CD4-positive, alpha-beta T cell (primary cell): ENCODE measurements at regions not wholly inside any gene's neighbourhood (a gene's known extent, or its start where the extent isn't known, plus 50 kb on each side); places are given as distances from the start of the nearest gene placed in this dataset.
A peak's percentile ranks its signal among the peaks of the same experiment; 100 is the strongest.

Source experiments
- ATAC-seq: fragments of 200-7000 bp; cut with Tn5 transposase; one replicate; pipeline ENCODE4 v1.10.0; 2022; ENCODE audit warnings: mild to moderate bottlenecking; ENCODE audit not compliant: poor library complexity
- CTCF ChIA-PET: fragments of 350-600 bp; sonication (Branson Sonifier 250); formaldehyde crosslinking; loops from one replicate; lab custom pipeline; 2021; ENCODE audit warnings: antibody characterized with exemption, inconsistent platforms; lab: Charles Lee
- POLR2A ChIA-PET: fragments of 350-600 bp; sonication (Branson Sonifier 250); formaldehyde crosslinking; loops from one replicate; lab custom pipeline; 2021; ENCODE audit warnings: antibody characterized with exemption, inconsistent platforms; lab: Charles Lee
- DNase-seq, 14 experiments: peaks; one replicate each; pipeline ENCODE4 v3.0.0-alpha.2; 2013 to 2020; ENCODE audit warnings: mixed read lengths in 2 of 14
- H3K27ac ChIP-seq, 2 donors: one replicate each; pipeline versions ENCODE4 v1.5.1 to v1.7.0; 2013; ENCODE audit warnings: low read length in 2 of 2, low read depth in 1 of 2, mild to moderate bottlenecking in 1 of 2
- H3K27me3 ChIP-seq, 2 experiments: 1 replicate in 1 of 2; 2 replicates in 1 of 2; pipeline versions ENCODE4 v1.6.1 to v1.7.0; 2013; ENCODE audit warnings: low read length in 2 of 2, control low read depth in 1 of 2, mild to moderate bottlenecking in 1 of 2, moderate library complexity in 1 of 2; ENCODE audit not compliant: insufficient read depth in 2 of 2, control insufficient read depth in 1 of 2
- H3K36me3 ChIP-seq: one replicate; pipeline ENCODE4 v1.6.1; 2013; ENCODE audit warnings: low read length, control low read depth; ENCODE audit not compliant: insufficient read depth
- H3K4me1 ChIP-seq: one replicate; pipeline ENCODE4 v1.6.1; 2013; ENCODE audit warnings: low read length, control low read depth; ENCODE audit not compliant: insufficient read depth
- H3K4me3 ChIP-seq: one replicate; pipeline ENCODE4 v1.5.1; 2013; ENCODE audit warnings: mild to moderate bottlenecking, low read length, moderate library complexity
- H3K9me3 ChIP-seq, 2 experiments: 1 replicate in 1 of 2; 2 replicates in 1 of 2; pipeline versions ENCODE4 v1.6.1 to v1.7.0; 2013; ENCODE audit warnings: low read length in 2 of 2, mild to moderate bottlenecking in 2 of 2, control low read depth in 1 of 2, moderate library complexity in 1 of 2; ENCODE audit not compliant: control insufficient read depth in 1 of 2, insufficient read depth in 1 of 2
- H3K27ac Mint-ChIP-seq: one replicate; pipeline ENCODE4 v1.8.0; 2020; ENCODE audit warnings: mixed read lengths
- H3K27me3 Mint-ChIP-seq: one replicate; pipeline ENCODE4 v1.8.0; 2021; ENCODE audit warnings: mixed read lengths
- H3K36me3 Mint-ChIP-seq: one replicate; pipeline ENCODE4 v1.8.0; 2021; ENCODE audit warnings: low read depth, mixed read lengths
- H3K4me1 Mint-ChIP-seq: one replicate; pipeline ENCODE4 v1.8.0; 2021; ENCODE audit warnings: low read depth, mixed read lengths
- H3K4me3 Mint-ChIP-seq: one replicate; pipeline ENCODE4 v1.8.0; 2020; ENCODE audit warnings: mild to moderate bottlenecking, mixed read lengths
- H3K9me3 Mint-ChIP-seq: one replicate; pipeline ENCODE4 v1.8.0; 2020; ENCODE audit warnings: mixed read lengths
- intact Hi-C, 2 experiments: fragments of 100-400 bp; cut with DNase I in 1 of 2; cut with micrococcal nuclease in 1 of 2; formaldehyde crosslinking; loops; one replicate each; pipeline versions ENCODE4 v1.15.1 to v1.9.0; 2023 to 2025; cut with DNase I, micrococcal nuclease
- TF ChIP-seq, protein P1 (sequence below): fragments of 200-600 bp; IDR thresholded peaks from one replicate; pipeline ENCODE4 v1.8.0; 2022; ENCODE audit warnings: antibody characterized with exemption, mild to moderate bottlenecking

DNA sequence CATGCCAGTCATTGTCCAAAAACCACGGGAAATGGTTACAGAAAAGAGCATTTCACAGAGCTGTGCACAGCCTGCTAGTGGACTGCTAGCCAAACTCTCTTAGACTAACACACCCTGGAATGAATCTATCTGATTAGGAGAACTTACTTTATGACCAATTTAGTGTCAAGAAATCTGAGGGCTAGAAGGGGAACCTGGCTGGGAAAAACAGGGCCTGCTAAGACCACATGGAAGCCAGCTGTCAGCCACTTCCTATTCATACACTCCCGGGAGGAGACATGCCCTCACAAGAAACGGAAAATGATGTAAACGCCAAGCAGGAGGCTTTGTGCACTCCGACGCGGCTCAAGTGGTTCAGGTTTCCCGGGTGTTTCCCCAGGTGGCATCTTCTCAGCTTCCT, 54.8 kb downstream of the MPP7 start:
- H3K36me3 Mint-ChIP-seq: peaks cover 14% of the 10 kb centered on the region
- H3K27me3 Mint-ChIP-seq: no peaks in the 10 kb centered on the region
- ChIA-PET POLR2A (interaction anchor here (3.2 kb wide), 1 partner anchor 55 kb away, joined by 11 read pairs; the partner anchor contains the start of gene MPP7), CTCF (interaction anchor here (1.1 to 2.6 kb wide), 2 partner anchors 48 to 55 kb away, joined by 3 to 8 read pairs; partner anchors contain the start of gene MPP7)
- ATAC-seq (no peak), DNase-seq (peak in 2 of 14 experiments; percentile 38 to 45)
- H3K27ac ChIP-seq: no peak overlapping the region
- H3K27me3 ChIP-seq: no peaks in the 10 kb centered on the region
- H3K4me1 Mint-ChIP-seq: peaks cover 59% of the 10 kb centered on the region
- no peak overlapping the region for H3K4me3 ChIP-seq
- peaks cover 6% of the 10 kb centered on the region for H3K9me3 Mint-ChIP-seq
- H3K9me3 ChIP-seq: no peaks in the 10 kb centered on the region
- no peak overlapping the region for H3K27ac Mint-ChIP-seq
- intact Hi-C loops: loop anchor here in 1 of 2 experiments (10.0 kb wide), 1 partner anchor 693 kb away; no protein-coding TSS in a partner anchor
- no peaks in the 10 kb centered on the region for H3K36me3 ChIP-seq
- H3K4me3 Mint-ChIP-seq: no peak overlapping the region
- TF ChIP-seq, protein P1, sequence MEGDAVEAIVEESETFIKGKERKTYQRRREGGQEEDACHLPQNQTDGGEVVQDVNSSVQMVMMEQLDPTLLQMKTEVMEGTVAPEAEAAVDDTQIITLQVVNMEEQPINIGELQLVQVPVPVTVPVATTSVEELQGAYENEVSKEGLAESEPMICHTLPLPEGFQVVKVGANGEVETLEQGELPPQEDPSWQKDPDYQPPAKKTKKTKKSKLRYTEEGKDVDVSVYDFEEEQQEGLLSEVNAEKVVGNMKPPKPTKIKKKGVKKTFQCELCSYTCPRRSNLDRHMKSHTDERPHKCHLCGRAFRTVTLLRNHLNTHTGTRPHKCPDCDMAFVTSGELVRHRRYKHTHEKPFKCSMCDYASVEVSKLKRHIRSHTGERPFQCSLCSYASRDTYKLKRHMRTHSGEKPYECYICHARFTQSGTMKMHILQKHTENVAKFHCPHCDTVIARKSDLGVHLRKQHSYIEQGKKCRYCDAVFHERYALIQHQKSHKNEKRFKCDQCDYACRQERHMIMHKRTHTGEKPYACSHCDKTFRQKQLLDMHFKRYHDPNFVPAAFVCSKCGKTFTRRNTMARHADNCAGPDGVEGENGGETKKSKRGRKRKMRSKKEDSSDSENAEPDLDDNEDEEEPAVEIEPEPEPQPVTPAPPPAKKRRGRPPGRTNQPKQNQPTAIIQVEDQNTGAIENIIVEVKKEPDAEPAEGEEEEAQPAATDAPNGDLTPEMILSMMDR: no peak
- H3K4me1 ChIP-seq: no peaks in the 10 kb centered on the region

DNA sequence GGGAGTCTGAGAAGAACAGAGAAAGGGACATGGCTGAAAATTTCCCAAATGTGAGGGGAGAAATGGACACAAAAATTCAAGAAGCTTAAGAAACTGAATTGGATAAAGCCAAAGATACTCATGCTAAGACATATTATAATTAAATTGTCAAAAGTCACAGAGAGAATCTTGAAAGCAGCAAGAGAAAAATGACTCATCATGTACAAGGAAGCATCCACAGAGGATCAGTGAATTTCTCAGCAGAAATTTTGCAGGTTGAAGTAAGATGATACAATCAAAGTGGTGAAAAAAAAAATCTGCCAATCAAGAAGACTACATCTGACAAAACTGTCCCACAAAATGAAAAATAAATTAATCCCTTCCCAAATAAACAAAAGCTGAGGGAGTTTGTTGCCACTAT, 56.8 kb downstream of the MPP7 start:
- DNase-seq: no peak
- H3K9me3 Mint-ChIP-seq: peaks cover 6% of the 10 kb centered on the region
- peaks cover 59% of the 10 kb centered on the region for H3K4me1 Mint-ChIP-seq
- H3K27ac Mint-ChIP-seq: peak overlapping the region; percentile 54
- Histone ChIP-seq H3K9me3 (no peaks in the 10 kb centered on the region), H3K4me1 (peaks cover 3% of the 10 kb centered on the region), H3K4me3 (no peak overlapping the region), H3K27me3 (no peaks in the 10 kb centered on the region), H3K36me3 (no peaks in the 10 kb centered on the region), H3K27ac (no peak overlapping the region)
- TF ChIP-seq, protein P1: no peak
- no peaks in the 10 kb centered on the region for H3K27me3 Mint-ChIP-seq
- peaks cover 14% of the 10 kb centered on the region for H3K36me3 Mint-ChIP-seq
- H3K4me3 Mint-ChIP-seq: no peak overlapping the region
- POLR2A ChIA-PET: no interaction called here
- no peak for ATAC-seq
- intact Hi-C loops: loop anchor here in 1 of 2 experiments (10.0 kb wide), 1 partner anchor 691 kb away; no protein-coding TSS in a partner anchor
- CTCF ChIA-PET: interaction anchor here (2.6 kb wide), 1 partner anchor 57 kb away, joined by 8 read pairs; the partner anchor contains the start of gene MPP7

DNA sequence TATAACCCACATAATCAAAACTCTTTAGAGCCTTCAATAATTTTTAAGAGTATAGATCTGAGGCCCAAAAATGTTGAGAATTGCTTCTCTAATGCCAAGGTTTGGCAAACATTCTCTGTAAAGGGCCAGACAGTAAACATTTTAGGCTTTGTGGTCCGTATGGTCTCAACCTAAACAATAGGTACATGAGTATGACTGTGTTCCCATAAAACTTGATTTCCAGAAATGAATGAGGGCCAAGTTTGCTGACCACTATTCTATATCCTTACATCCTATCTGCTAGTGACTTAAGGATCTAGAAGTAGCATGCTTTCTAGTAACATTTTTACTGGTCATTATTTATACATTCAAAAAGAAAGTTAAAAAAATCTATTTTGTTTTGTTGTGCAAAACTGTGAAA, 58.9 kb downstream of the MPP7 start:
- no peak overlapping the region for H3K4me3 Mint-ChIP-seq
- peaks cover 59% of the 10 kb centered on the region for H3K4me1 Mint-ChIP-seq
- no peak for ATAC-seq
- no peak overlapping the region for H3K27ac Mint-ChIP-seq
- peaks cover 6% of the 10 kb centered on the region for H3K9me3 Mint-ChIP-seq
- TF ChIP-seq, protein P1: no peak
- ChIA-PET POLR2A (no interaction called here), CTCF (no interaction called here)
- Histone ChIP-seq H3K36me3 (no peaks in the 10 kb centered on the region), H3K27me3 (no peaks in the 10 kb centered on the region), H3K4me3 (no peak overlapping the region), H3K4me1 (peaks cover 3% of the 10 kb centered on the region), H3K9me3 (no peaks in the 10 kb centered on the region), H3K27ac (no peak overlapping the region)
- peaks cover 14% of the 10 kb centered on the region for H3K36me3 Mint-ChIP-seq
- DNase-seq: no peak
- intact Hi-C loops: loop anchor here (2.0 to 10.0 kb wide), 4 partner anchors 139 to 797 kb away; no protein-coding TSS in a partner anchor
- H3K27me3 Mint-ChIP-seq: no peaks in the 10 kb centered on the region
